H9 (cell line): ENCODE measurements at regions not wholly inside any gene's neighbourhood (a gene's known extent, or its start where the extent isn't known, plus 50 kb on each side); places are given as distances from the start of the nearest gene placed in this dataset.

Experiments
- DNase-seq: peaks from one replicate; pipeline ENCODE4 v3.0.0-alpha.2; 2017
- H2AFZ ChIP-seq: one replicate; pipeline ENCODE4 v1.6.1; 2013; ENCODE audit warnings: mild to moderate bottlenecking, low read length, control low read depth, moderate library complexity
- H2AK5ac ChIP-seq: 2 replicates; pipeline ENCODE4 v1.6.1; 2013; ENCODE audit warnings: low read length, control low read depth, mixed read lengths; ENCODE audit not compliant: insufficient read length
- H2BK120ac ChIP-seq: one replicate; pipeline ENCODE4 v1.6.1; 2013; ENCODE audit warnings: low read depth, mild to moderate bottlenecking, low read length, control low read depth, inconsistent platforms; ENCODE audit not compliant: poor library complexity, severe bottlenecking
- H2BK12ac ChIP-seq: 2 replicates; pipeline ENCODE4 v1.6.1; 2013; ENCODE audit warnings: low read length, control low read depth, mixed read lengths, low read depth; ENCODE audit not compliant: insufficient read length
- H2BK15ac ChIP-seq: 2 replicates; pipeline ENCODE4 v1.6.1; 2013; ENCODE audit warnings: low read depth, low read length, control low read depth
- H2BK20ac ChIP-seq: one replicate; pipeline ENCODE4 v1.6.1; 2013; ENCODE audit warnings: low read depth, mild to moderate bottlenecking, low read length, control low read depth, inconsistent platforms; ENCODE audit not compliant: poor library complexity, severe bottlenecking
- H2BK5ac ChIP-seq: 2 replicates; pipeline ENCODE4 v1.6.1; 2013; ENCODE audit warnings: low read length, control low read depth, mixed read lengths; ENCODE audit not compliant: insufficient read length
- H3K14ac ChIP-seq: 2 replicates; pipeline ENCODE4 v1.6.1; 2013; ENCODE audit warnings: low read length, control low read depth; ENCODE audit not compliant: insufficient read depth
- H3K18ac ChIP-seq: 2 replicates; pipeline ENCODE4 v1.6.1; 2013; ENCODE audit warnings: low read depth, mild to moderate bottlenecking, mixed read lengths, low read length, control low read depth; ENCODE audit not compliant: insufficient read length
- H3K23ac ChIP-seq: 2 replicates; pipeline ENCODE4 v1.6.1; 2013; ENCODE audit warnings: low read length, control low read depth, mixed read lengths, low read depth; ENCODE audit not compliant: insufficient read length
- H3K23me2 ChIP-seq: 2 replicates; pipeline ENCODE4 v1.6.1; 2013; ENCODE audit warnings: low read depth, mild to moderate bottlenecking, mixed read lengths, low read length, control low read depth; ENCODE audit not compliant: insufficient read length, poor library complexity, severe bottlenecking
- H3K27ac ChIP-seq: 2 replicates; pipeline ENCODE4 v1.5.1; 2013; ENCODE audit warnings: low read length, control low read depth, mixed read lengths, low read depth; ENCODE audit not compliant: insufficient read length
- H3K27me3 ChIP-seq: 2 replicates; pipeline ENCODE4 v1.6.1; 2013; ENCODE audit warnings: low read length, control low read depth, inconsistent platforms; ENCODE audit not compliant: insufficient read depth
- H3K4ac ChIP-seq: 2 replicates; pipeline ENCODE4 v1.6.1; 2013; ENCODE audit warnings: low read depth, mild to moderate bottlenecking, control low read depth, inconsistent platforms, low read length, moderate library complexity
- H3K4me1 ChIP-seq: 2 replicates; pipeline ENCODE4 v1.6.1; 2013; ENCODE audit warnings: low read length, control low read depth, inconsistent platforms; ENCODE audit not compliant: insufficient read depth
- H3K4me2 ChIP-seq: 2 replicates; pipeline ENCODE4 v1.6.1; 2013; ENCODE audit warnings: low read length, control low read depth, mixed read lengths; ENCODE audit not compliant: insufficient read length, insufficient read depth
- H3K56ac ChIP-seq: 2 replicates; pipeline ENCODE4 v1.6.1; 2013; ENCODE audit warnings: low read depth, mild to moderate bottlenecking, mixed read lengths, low read length, control low read depth; ENCODE audit not compliant: insufficient read length
- H3K79me1 ChIP-seq: 2 replicates; pipeline ENCODE4 v1.6.1; 2013; ENCODE audit warnings: low read depth, mild to moderate bottlenecking, moderate library complexity, low read length, control low read depth, inconsistent platforms; ENCODE audit not compliant: insufficient read depth, poor library complexity, severe bottlenecking
- H3K79me2 ChIP-seq: 2 replicates; pipeline ENCODE4 v1.6.1; 2013; ENCODE audit warnings: low read length, control low read depth, inconsistent platforms; ENCODE audit not compliant: insufficient read depth
- H3K9ac ChIP-seq: 2 replicates; pipeline ENCODE4 v1.6.1; 2013; ENCODE audit warnings: low read length, control low read depth, mixed read lengths; ENCODE audit not compliant: insufficient read length; ENCODE audit errors: extremely low read depth
- H3K9me3 ChIP-seq: one replicate; pipeline ENCODE4 v1.6.1; 2013; ENCODE audit warnings: low read depth, low read length, inconsistent platforms; ENCODE audit not compliant: control insufficient read depth
- H3T11ph ChIP-seq: one replicate; pipeline ENCODE4 v1.6.1; 2013; ENCODE audit warnings: mild to moderate bottlenecking, low read length, control low read depth, inconsistent platforms
- H4K20me1 ChIP-seq: one replicate; pipeline ENCODE4 v1.6.1; 2013; ENCODE audit not compliant: control insufficient read depth, insufficient read length, insufficient read depth
- H4K5ac ChIP-seq: 2 replicates; pipeline ENCODE4 v1.6.1; 2013; ENCODE audit warnings: low read depth, mild to moderate bottlenecking, mixed read lengths, low read length, control low read depth; ENCODE audit not compliant: insufficient read length
- H4K8ac ChIP-seq: replicated peaks from 2 replicates; pipeline ENCODE4 v1.6.1; 2013; ENCODE audit warnings: low read length, control low read depth, mixed read lengths, low read depth; ENCODE audit not compliant: insufficient read length
- H4K91ac ChIP-seq: 2 replicates; pipeline ENCODE4 v1.6.1; 2013; ENCODE audit warnings: low read depth, mild to moderate bottlenecking, moderate library complexity, mixed read lengths, low read length, control low read depth; ENCODE audit not compliant: insufficient read length
- H3K27ac Mint-ChIP-seq, 3 experiments: 2 replicates in 2 of 3; 3 replicates in 1 of 3; pipeline ENCODE4 v1.8.0; 2020 to 2021; ENCODE audit warnings: mixed read lengths in 3 of 3, mild to moderate bottlenecking in 1 of 3, moderate library complexity in 1 of 3
- H3K27me3 Mint-ChIP-seq: 2 replicates; pipeline ENCODE4 v1.8.0; 2021; ENCODE audit warnings: low read depth, mild to moderate bottlenecking, moderate library complexity, mixed read lengths
- H3K36me3 Mint-ChIP-seq, 3 experiments: 2 replicates in 2 of 3; 3 replicates in 1 of 3; pipeline ENCODE4 v1.8.0; 2020 to 2021; ENCODE audit warnings: low read depth in 3 of 3, mixed read lengths in 3 of 3; ENCODE audit not compliant: insufficient read depth in 1 of 3
- H3K4me1 Mint-ChIP-seq, 2 experiments: 2 replicates each; pipeline ENCODE4 v1.8.0; 2020; ENCODE audit warnings: mixed read lengths in 2 of 2
- H3K4me3 Mint-ChIP-seq, 2 experiments: 2 replicates in 1 of 2; 3 replicates in 1 of 2; pipeline ENCODE4 v1.8.0; 2020 to 2021; ENCODE audit warnings: mild to moderate bottlenecking in 2 of 2, mixed read lengths in 2 of 2, moderate library complexity in 1 of 2
- H3K9me3 Mint-ChIP-seq, 2 experiments: 2 replicates in 1 of 2; 3 replicates in 1 of 2; pipeline ENCODE4 v1.8.0; 2020; ENCODE audit warnings: mild to moderate bottlenecking in 2 of 2, mixed read lengths in 2 of 2, moderate library complexity in 1 of 2
- WGBS: extraction: QIAGEN DNeasy Blood & Tissue Kit; methylation state at CpG from one replicate; pipeline ENCODE4 v1.1.7; 2013; ENCODE audit warnings: missing lambda C conversion rate, low lambda C conversion rate, mixed read lengths; ENCODE audit not compliant: insufficient read length; ENCODE audit errors: extremely low coverage; 5-methylcytosine and 5-hydroxymethylcytosine counted together
- TF ChIP-seq, protein P1 (sequence below): fragments of 200-600 bp; sonication (generic); conservative IDR thresholded peaks from 3 replicates; pipeline ENCODE4 v1.8.0; 2021; ENCODE audit warnings: antibody characterized with exemption, mild to moderate bottlenecking

DNA sequence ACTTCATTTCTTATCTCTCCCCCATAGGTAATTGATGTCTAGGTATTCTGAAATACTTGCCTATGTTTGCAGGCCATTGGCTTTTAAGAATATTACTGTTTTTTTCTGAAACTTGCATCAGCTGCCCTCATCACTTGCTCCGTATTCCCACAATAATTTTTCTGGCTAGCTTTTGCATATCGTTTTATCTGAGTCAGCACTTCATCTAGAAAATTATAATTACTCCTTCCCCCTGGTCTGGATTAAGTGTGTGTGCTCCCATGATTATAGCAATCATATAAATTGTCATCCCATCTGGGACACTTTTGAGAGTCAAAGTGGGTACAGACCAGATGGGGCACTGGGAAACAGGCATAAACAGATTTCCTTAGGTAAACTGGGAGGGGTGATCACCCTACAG lies 583.2 kb upstream of the B3GALT2 start:
- no peaks in the 10 kb centered on the region for H3K9me3 ChIP-seq
- no peak overlapping the region for H3T11ph ChIP-seq
- H3K9me3 Mint-ChIP-seq, result peaks cover 3 to 6% of the 10 kb centered on the region in 2 experiments; a peak in 3 of 5 replicates
- no peak overlapping the region for H3K9ac ChIP-seq
- no peak overlapping the region for H2AK5ac ChIP-seq
- H3K23me2 ChIP-seq, result no peaks in the 10 kb centered on the region
- no peaks in the 10 kb centered on the region for H3K79me2 ChIP-seq
- no CpG with 5 or more reads among the region's 2 CpGs for WGBS
- H2BK5ac ChIP-seq, result no peak overlapping the region
- no peak overlapping the region for H3K56ac ChIP-seq
- H2BK15ac ChIP-seq, result no peak overlapping the region
- DNase-seq, result no peak
- H4K20me1 ChIP-seq, result no peaks in the 10 kb centered on the region
- no peaks in the 10 kb centered on the region for H3K4me1 ChIP-seq
- H2BK20ac ChIP-seq, result no peak overlapping the region
- no peaks in the 10 kb centered on the region for H3K27me3 ChIP-seq
- H3K4me3 Mint-ChIP-seq, result no peak overlapping the region
- H3K14ac ChIP-seq, result no peak overlapping the region
- no peak overlapping the region for H3K27ac ChIP-seq
- H2BK120ac ChIP-seq, result no peak overlapping the region
- no peak overlapping the region for H4K5ac ChIP-seq
- H3K23ac ChIP-seq, result no peak overlapping the region
- no peak overlapping the region for H3K18ac ChIP-seq
- H3K4ac ChIP-seq, result no peak overlapping the region
- H3K79me1 ChIP-seq, result no peaks in the 10 kb centered on the region
- no peak overlapping the region for H4K91ac ChIP-seq
- peaks cover 0 to 5% (median 3%) of the 10 kb centered on the region in 3 experiments; a peak in 3 of 7 replicates for H3K36me3 Mint-ChIP-seq
- no peaks in the 10 kb centered on the region; the same call in 1 of the 2 replicates for H3K27me3 Mint-ChIP-seq
- TF ChIP-seq, protein P1, sequence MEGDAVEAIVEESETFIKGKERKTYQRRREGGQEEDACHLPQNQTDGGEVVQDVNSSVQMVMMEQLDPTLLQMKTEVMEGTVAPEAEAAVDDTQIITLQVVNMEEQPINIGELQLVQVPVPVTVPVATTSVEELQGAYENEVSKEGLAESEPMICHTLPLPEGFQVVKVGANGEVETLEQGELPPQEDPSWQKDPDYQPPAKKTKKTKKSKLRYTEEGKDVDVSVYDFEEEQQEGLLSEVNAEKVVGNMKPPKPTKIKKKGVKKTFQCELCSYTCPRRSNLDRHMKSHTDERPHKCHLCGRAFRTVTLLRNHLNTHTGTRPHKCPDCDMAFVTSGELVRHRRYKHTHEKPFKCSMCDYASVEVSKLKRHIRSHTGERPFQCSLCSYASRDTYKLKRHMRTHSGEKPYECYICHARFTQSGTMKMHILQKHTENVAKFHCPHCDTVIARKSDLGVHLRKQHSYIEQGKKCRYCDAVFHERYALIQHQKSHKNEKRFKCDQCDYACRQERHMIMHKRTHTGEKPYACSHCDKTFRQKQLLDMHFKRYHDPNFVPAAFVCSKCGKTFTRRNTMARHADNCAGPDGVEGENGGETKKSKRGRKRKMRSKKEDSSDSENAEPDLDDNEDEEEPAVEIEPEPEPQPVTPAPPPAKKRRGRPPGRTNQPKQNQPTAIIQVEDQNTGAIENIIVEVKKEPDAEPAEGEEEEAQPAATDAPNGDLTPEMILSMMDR, result no peak
- no peaks in the 10 kb centered on the region for H3K4me1 Mint-ChIP-seq
- H3K4me2 ChIP-seq, result no peak overlapping the region
- no peak overlapping the region for H4K8ac ChIP-seq
- H2BK12ac ChIP-seq, result no peak overlapping the region
- H3K27ac Mint-ChIP-seq, result no peak overlapping the region
- H2AFZ ChIP-seq, result no peak overlapping the region
